Ovary (tissue), 3 donors: ENCODE measurements at regions not wholly inside any gene's neighbourhood (a gene's known extent, or its start where the extent isn't known, plus 50 kb on each side); places are given as distances from the start of the nearest gene placed in this dataset.

Source experiments
- POLR2A ChIP-seq: fragments of 450-650 bp; IDR thresholded peaks from one replicate; pipeline ENCODE4 v1.6.1; 2017; ENCODE audit warnings: antibody characterized with exemption, mild to moderate bottlenecking, moderate library complexity
- TF ChIP-seq, protein P1 (sequence below), 3 donors: fragments of 450-650 bp in 2 of 3; fragments of 200-600 bp in 1 of 3; IDR thresholded peaks; one replicate each; pipeline versions ENCODE4 v1.5.1 to v1.8.0; 2016 to 2022; ENCODE audit warnings: antibody characterized with exemption in 3 of 3, mild to moderate bottlenecking in 1 of 3
- donor health status: DM: no; HTN: no; CAD: no.

DNA sequence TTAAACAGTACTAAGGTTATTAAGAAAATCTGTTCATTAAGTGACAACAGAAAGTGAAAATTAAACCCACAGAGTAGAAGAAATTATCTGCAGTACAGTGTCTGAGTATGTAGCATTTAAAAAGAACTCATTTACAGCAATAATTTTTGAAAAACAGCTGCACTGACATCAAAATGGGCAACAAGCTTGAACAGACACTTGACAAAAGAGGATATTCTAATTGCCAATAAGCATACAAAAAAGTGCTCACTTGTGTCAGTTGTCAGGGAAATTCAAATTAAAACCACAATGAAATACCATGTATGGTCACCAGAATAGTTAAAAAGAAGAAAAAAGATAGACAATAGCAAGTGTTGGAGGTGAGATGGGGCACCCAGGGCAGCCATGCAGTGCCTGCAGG is 93.3 kb upstream of the LINC01488 start:
- TF ChIP-seq, protein P1, sequence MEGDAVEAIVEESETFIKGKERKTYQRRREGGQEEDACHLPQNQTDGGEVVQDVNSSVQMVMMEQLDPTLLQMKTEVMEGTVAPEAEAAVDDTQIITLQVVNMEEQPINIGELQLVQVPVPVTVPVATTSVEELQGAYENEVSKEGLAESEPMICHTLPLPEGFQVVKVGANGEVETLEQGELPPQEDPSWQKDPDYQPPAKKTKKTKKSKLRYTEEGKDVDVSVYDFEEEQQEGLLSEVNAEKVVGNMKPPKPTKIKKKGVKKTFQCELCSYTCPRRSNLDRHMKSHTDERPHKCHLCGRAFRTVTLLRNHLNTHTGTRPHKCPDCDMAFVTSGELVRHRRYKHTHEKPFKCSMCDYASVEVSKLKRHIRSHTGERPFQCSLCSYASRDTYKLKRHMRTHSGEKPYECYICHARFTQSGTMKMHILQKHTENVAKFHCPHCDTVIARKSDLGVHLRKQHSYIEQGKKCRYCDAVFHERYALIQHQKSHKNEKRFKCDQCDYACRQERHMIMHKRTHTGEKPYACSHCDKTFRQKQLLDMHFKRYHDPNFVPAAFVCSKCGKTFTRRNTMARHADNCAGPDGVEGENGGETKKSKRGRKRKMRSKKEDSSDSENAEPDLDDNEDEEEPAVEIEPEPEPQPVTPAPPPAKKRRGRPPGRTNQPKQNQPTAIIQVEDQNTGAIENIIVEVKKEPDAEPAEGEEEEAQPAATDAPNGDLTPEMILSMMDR (IDR thresholded peaks at IDR 0.05): no peak
- TF ChIP-seq POLR2A: no peak
